GM23248 (cell line): ENCODE measurements at regions not wholly inside any gene's neighbourhood (a gene's known extent, or its start where the extent isn't known, plus 50 kb on each side); places are given as distances from the start of the nearest gene placed in this dataset.
"Not testable (repeated sequence)": the region's sequence is repeated elsewhere in the genome, so short reads cannot be mapped to it uniquely, and the experiment has no call there.

Source experiments
- DNase-seq: peaks from one replicate; pipeline ENCODE4 v3.0.0-alpha.2; 2015
- H2AFZ ChIP-seq: fragments of 200-600 bp; sonication (generic); 2 replicates; pipeline ENCODE4 v1.6.1; 2016; ENCODE audit warnings: antibody characterized with exemption
- H3F3A ChIP-seq: fragments of 200-600 bp; sonication (generic); 2 replicates; pipeline ENCODE4 v1.6.1; 2016; ENCODE audit warnings: mild to moderate bottlenecking, antibody characterized with exemption, mixed run types; ENCODE audit not compliant: insufficient read depth
- H3K27ac ChIP-seq: fragments of 200-600 bp; sonication (generic); 2 replicates; pipeline ENCODE4 v1.5.1; 2016; ENCODE audit warnings: mild to moderate bottlenecking
- H3K27me3 ChIP-seq: fragments of 200-600 bp; sonication (generic); replicated peaks from 2 replicates; pipeline ENCODE4 v1.6.1; 2016; ENCODE audit warnings: mild to moderate bottlenecking; ENCODE audit not compliant: insufficient read depth
- H3K36me3 ChIP-seq: fragments of 200-600 bp; sonication (generic); 2 replicates; pipeline ENCODE4 v1.6.1; 2016; ENCODE audit warnings: low read depth, mild to moderate bottlenecking
- H3K4me1 ChIP-seq: fragments of 200-600 bp; sonication (generic); 2 replicates; pipeline ENCODE4 v1.6.1; 2016; ENCODE audit warnings: mild to moderate bottlenecking; ENCODE audit not compliant: insufficient read depth
- H3K4me2 ChIP-seq: fragments of 200-600 bp; sonication (generic); one replicate; pipeline ENCODE4 v1.6.1; 2016; ENCODE audit warnings: mild to moderate bottlenecking; ENCODE audit not compliant: unreplicated experiment
- H3K4me3 ChIP-seq: fragments of 200-600 bp; sonication (generic); 2 replicates; pipeline ENCODE4 v1.5.1; 2016; ENCODE audit warnings: mild to moderate bottlenecking
- H3K79me2 ChIP-seq: fragments of 200-600 bp; sonication (generic); 2 replicates; pipeline ENCODE4 v1.6.1; 2016; ENCODE audit warnings: mild to moderate bottlenecking; ENCODE audit not compliant: insufficient read depth
- H3K9ac ChIP-seq: fragments of 200-600 bp; sonication (generic); 2 replicates; pipeline ENCODE4 v1.6.1; 2016; ENCODE audit warnings: mild to moderate bottlenecking
- H3K9me2 ChIP-seq: fragments of 200-600 bp; sonication (generic); 2 replicates; pipeline ENCODE4 v1.6.1; 2016; ENCODE audit warnings: mixed run types, mild to moderate bottlenecking, moderate library complexity; ENCODE audit not compliant: insufficient read depth
- H3K9me3 ChIP-seq: fragments of 200-600 bp; sonication (generic); one replicate; pipeline ENCODE4 v1.6.1; 2017; ENCODE audit warnings: low read depth
- H4K20me1 ChIP-seq: fragments of 200-600 bp; sonication (generic); 2 replicates; pipeline ENCODE4 v1.6.0; 2016; ENCODE audit not compliant: insufficient read depth
- EZH2 ChIP-seq: fragments of 200-600 bp; sonication (generic); IDR thresholded peaks from 2 replicates; pipeline ENCODE4 v1.6.1; 2018; ENCODE audit warnings: antibody characterized with exemption, mild to moderate bottlenecking; ENCODE audit not compliant: insufficient read depth, poor library complexity, severe bottlenecking
- EZH2phosphoT487 ChIP-seq: fragments of 200-600 bp; sonication (generic); IDR thresholded peaks from 2 replicates; pipeline ENCODE4 v1.6.1; 2018; ENCODE audit warnings: antibody characterized with exemption, moderate library complexity, mild to moderate bottlenecking, low read depth; ENCODE audit not compliant: insufficient read depth
- WGBS, 2 experiments: methylation state at CpG; one replicate each; pipeline ENCODE4 v1.1.6; 2015 to 2017; ENCODE audit warnings: low lambda C conversion rate in 2 of 2, low coverage in 1 of 2; ENCODE audit errors: missing lambda C conversion rate in 2 of 2; 5-methylcytosine and 5-hydroxymethylcytosine counted together
- in situ Hi-C: fragments of 300-500 bp; cut with MboI; formaldehyde crosslinking; loops from 2 replicates; pipeline ENCODE4 v1.15.0; 2020

DNA sequence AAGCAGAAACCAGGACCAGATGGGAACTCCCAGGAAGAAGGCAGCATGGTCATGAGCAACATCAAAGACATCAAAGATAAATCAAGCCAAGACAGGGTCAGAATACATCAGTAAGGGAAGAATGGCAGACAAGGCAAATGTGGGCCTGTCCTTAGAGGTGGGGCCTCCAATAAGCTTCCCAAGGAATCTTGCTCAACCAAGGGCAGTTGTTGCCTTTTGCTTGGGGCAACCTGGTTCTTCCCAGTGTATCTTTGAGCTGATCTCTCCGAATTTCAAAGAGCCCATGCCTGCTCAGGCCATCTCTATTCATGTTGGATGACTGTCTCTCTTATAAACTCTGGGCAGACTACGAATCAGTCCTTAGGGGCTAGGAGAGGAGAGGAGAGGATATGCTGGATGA is 68.4 kb upstream of the HABP2 start:
- Histone ChIP-seq H3K36me3 (no peaks in the 10 kb centered on the region), H3K79me2 (no peaks in the 10 kb centered on the region), H3K27me3 (no peaks in the 10 kb centered on the region), H3K4me3 (no peak overlapping the region), H3F3A (peaks cover 17% of the 10 kb centered on the region), H3K9me3 (no peaks in the 10 kb centered on the region), H2AFZ (no peak overlapping the region), H3K9me2 (no peaks in the 10 kb centered on the region), H3K27ac (no peak overlapping the region), H3K9ac (no peak overlapping the region), H3K4me1 (peaks cover 23% of the 10 kb centered on the region), H3K4me2 (no peak overlapping the region), H4K20me1 (no peaks in the 10 kb centered on the region)
- WGBS, 2 experiments = 29 to 45% methylated on average over 2 of the region's 2 CpGs
- in situ Hi-C loops = no loop called here
- TF ChIP-seq EZH2 = no peak
- TF ChIP-seq EZH2phosphoT487 = no peak
- DNase-seq = no peak

- Histone ChIP-seq H3K36me3 (no peaks in the 10 kb centered on the region), H3K9me3 (no peaks in the 10 kb centered on the region), H3K4me2 (peak overlapping the region; percentile 44), H3K9ac (no peak overlapping the region; the same call in 1 of the 2 replicates), H2AFZ (no peak overlapping the region), H3K4me1 (peaks cover 23% of the 10 kb centered on the region), H3K4me3 (no peak overlapping the region), H3K9me2 (no peaks in the 10 kb centered on the region), H3K79me2 (no peaks in the 10 kb centered on the region), H4K20me1 (no peaks in the 10 kb centered on the region), H3K27ac (peak overlapping the region; percentile 47), H3F3A (peaks cover 17% of the 10 kb centered on the region), H3K27me3 (no peaks in the 10 kb centered on the region)
- peak; percentile 66 for DNase-seq
- 4% methylated on average over 1 of the region's 1 CpG for WGBS, 2 experiments
- in situ Hi-C loops = no loop called here
- TF ChIP-seq EZH2 (no peak), EZH2phosphoT487 (no peak)
These were observed 67.1 kb upstream of the HABP2 start for GRCh38 chr10:113485736-113486135.

DNA sequence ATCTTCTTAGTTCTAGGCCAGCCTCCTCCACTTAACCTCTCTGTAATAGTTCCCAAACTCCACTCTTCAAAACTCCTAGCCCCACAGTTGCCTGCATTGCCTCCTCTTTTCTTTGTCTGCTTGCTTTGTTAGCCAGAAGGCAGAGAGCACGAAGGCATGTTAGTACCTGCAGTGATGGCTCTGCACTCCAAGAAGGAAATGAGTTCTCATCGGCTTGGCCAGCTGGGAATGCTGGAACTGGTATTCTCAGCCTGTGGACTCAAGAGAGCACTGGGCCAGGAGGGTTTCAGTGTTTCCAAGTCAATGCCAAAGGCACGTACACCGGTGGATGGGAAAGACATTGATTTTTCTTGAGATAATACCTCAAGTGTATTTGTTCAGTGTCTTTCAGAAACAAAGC is 66.3 kb upstream of the HABP2 start:
- Histone ChIP-seq H3K9me3 (no peaks in the 10 kb centered on the region), H3K27ac (no peak overlapping the region), H3K4me1 (peaks cover 24% of the 10 kb centered on the region), H3K9me2 (no peaks in the 10 kb centered on the region), H3K4me3 (no peak overlapping the region), H3F3A (peaks cover 17% of the 10 kb centered on the region), H3K79me2 (no peaks in the 10 kb centered on the region), H2AFZ (no peak overlapping the region), H3K36me3 (no peaks in the 10 kb centered on the region), H4K20me1 (no peaks in the 10 kb centered on the region), H3K4me2 (no peak overlapping the region), H3K9ac (no peak overlapping the region), H3K27me3 (no peaks in the 10 kb centered on the region)
- WGBS, 2 experiments = 73 to 79% methylated on average over 4 of the region's 4 CpGs
- in situ Hi-C loops = no loop called here
- TF ChIP-seq EZH2phosphoT487 (no peak), EZH2 (no peak)
- no peak for DNase-seq

- 94 to 100% methylated on average over 1 of the region's 1 CpG for WGBS, 2 experiments
- no peak for DNase-seq
- H3K9ac ChIP-seq = no peak overlapping the region
These were observed 65.7 kb upstream of the HABP2 start for GRCh38 chr10:113487154-113487553.

DNA sequence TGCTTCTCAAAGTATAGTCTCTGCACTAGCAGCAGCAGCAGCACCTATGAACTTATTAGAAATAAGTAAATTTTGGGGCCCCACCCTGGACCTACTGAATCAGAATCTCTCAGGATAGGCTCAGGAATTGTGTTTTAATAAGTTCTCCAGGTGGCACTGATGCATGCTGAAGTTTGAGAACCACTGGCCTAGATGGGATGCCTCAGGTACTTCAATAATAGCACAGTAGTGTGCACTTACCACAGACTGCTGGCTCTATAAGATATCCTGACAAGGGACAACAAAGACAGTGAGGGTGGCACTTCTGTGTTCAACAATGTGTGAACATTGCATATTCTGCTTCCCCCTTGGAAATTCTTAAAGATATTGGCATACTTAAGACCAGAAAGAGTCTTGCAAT is 64.7 kb upstream of the HABP2 start:
- Histone ChIP-seq H3K4me2 (no peak overlapping the region), H2AFZ (no peak overlapping the region), H3K4me3 (no peak overlapping the region), H4K20me1 (no peaks in the 10 kb centered on the region), H3F3A (peaks cover 30% of the 10 kb centered on the region), H3K27ac (no peak overlapping the region), H3K79me2 (no peaks in the 10 kb centered on the region), H3K9me2 (no peaks in the 10 kb centered on the region), H3K36me3 (no peaks in the 10 kb centered on the region), H3K9ac (no peak overlapping the region), H3K4me1 (peaks cover 39% of the 10 kb centered on the region), H3K9me3 (no peaks in the 10 kb centered on the region), H3K27me3 (no peaks in the 10 kb centered on the region)
- in situ Hi-C loops = no loop called here
- no peak for TF ChIP-seq EZH2
- TF ChIP-seq EZH2phosphoT487 = no peak
- DNase-seq = no peak

More at GRCh38 chr10:113487154-113487553, 65.7 kb upstream of the HABP2 start:
- no peaks in the 10 kb centered on the region for H3K27me3 ChIP-seq
- no peaks in the 10 kb centered on the region for H4K20me1 ChIP-seq
- H2AFZ ChIP-seq = no peak overlapping the region
- H3K79me2 ChIP-seq = no peaks in the 10 kb centered on the region
- peaks cover 30% of the 10 kb centered on the region for H3K4me1 ChIP-seq
- no peak overlapping the region for H3K4me2 ChIP-seq
- H3K9me2 ChIP-seq = no peaks in the 10 kb centered on the region
- H3K36me3 ChIP-seq = no peaks in the 10 kb centered on the region
- TF ChIP-seq EZH2phosphoT487 (no peak), EZH2 (no peak)
- H3F3A ChIP-seq = peaks cover 19% of the 10 kb centered on the region
- in situ Hi-C loops = no loop called here
- no peak overlapping the region for H3K27ac ChIP-seq
- H3K4me3 ChIP-seq = no peak overlapping the region
- no peaks in the 10 kb centered on the region for H3K9me3 ChIP-seq

DNA sequence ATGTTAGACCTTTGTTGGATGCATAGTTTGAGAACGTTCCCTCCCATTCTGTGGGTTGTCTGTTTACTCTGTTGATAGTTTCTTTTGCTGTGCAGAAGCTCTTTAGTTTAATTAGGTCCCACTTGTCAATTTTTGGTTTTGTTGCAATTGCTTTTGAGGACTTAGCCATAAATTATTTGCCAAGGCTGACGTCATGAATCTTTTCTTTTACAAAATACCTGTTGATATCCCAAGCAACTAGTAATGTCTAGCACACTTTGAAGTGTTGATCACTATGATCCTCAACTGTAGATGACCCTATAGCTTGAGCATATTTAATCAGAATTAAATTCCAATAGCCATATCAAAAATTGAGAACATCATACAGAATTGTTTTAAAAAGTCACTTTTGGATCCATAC is 63.3 kb upstream of the HABP2 start:
- H3K9me2 ChIP-seq, H3K9ac ChIP-seq, H3K36me3 ChIP-seq, DNase-seq, H3K79me2 ChIP-seq, H3K4me2 ChIP-seq, H3K27ac ChIP-seq, H3K9me3 ChIP-seq, H3K4me3 ChIP-seq, H4K20me1 ChIP-seq, in situ Hi-C loops, H2AFZ ChIP-seq, H3K27me3 ChIP-seq: not testable (repeated sequence)
- Histone ChIP-seq H3F3A (peaks cover 43% of the 10 kb centered on the region), H3K4me1 (peaks cover 52% of the 10 kb centered on the region)
- WGBS, 2 experiments = 21 to 27% methylated on average over 2 of the region's 2 CpGs
